Activated CD8-positive, alpha-beta T cell treated with anti-CD3 and anti-CD28 coated beads for 36 hours (primary cell): ENCODE measurements at regions not wholly inside any gene's neighbourhood (a gene's known extent, or its start where the extent isn't known, plus 50 kb on each side); places are given as distances from the start of the nearest gene placed in this dataset.

Experiments used
- ATAC-seq: fragments of 200-7000 bp; cut with Tn5 transposase; one replicate; pipeline ENCODE4 v1.10.0; 2021; ENCODE audit warnings: mild to moderate bottlenecking, moderate library complexity
- CTCF ChIA-PET: fragments of 350-600 bp; sonication (Branson Sonifier 250); formaldehyde crosslinking; loops from one replicate; lab custom pipeline; 2021; ENCODE audit warnings: antibody characterized with exemption; lab: Charles Lee
- POLR2A ChIA-PET: fragments of 350-600 bp; sonication (Branson Sonifier 250); formaldehyde crosslinking; loops from one replicate; lab custom pipeline; 2021; ENCODE audit warnings: antibody characterized with exemption; lab: Charles Lee
- DNase-seq: peaks from one replicate; pipeline ENCODE4 v3.0.0-alpha.2; 2020
- H3K27ac Mint-ChIP-seq: one replicate; pipeline ENCODE4 v1.8.0; 2021; ENCODE audit warnings: mild to moderate bottlenecking, mixed read lengths
- H3K27me3 Mint-ChIP-seq: one replicate; pipeline ENCODE4 v1.8.0; 2021; ENCODE audit warnings: mixed read lengths
- H3K36me3 Mint-ChIP-seq: one replicate; pipeline ENCODE4 v1.8.0; 2021; ENCODE audit warnings: low read depth, mixed read lengths
- H3K4me1 Mint-ChIP-seq: one replicate; pipeline ENCODE4 v1.8.0; 2021; ENCODE audit warnings: low read depth, mixed read lengths
- H3K4me3 Mint-ChIP-seq: one replicate; pipeline ENCODE4 v1.8.0; 2021; ENCODE audit warnings: mild to moderate bottlenecking, moderate library complexity, mixed read lengths
- H3K9me3 Mint-ChIP-seq: one replicate; pipeline ENCODE4 v1.8.0; 2021; ENCODE audit warnings: mixed read lengths
- intact Hi-C: fragments of 100-400 bp; cut with micrococcal nuclease; formaldehyde crosslinking; loops from one replicate; pipeline ENCODE4 v1.10.0; 2022
- TF ChIP-seq, protein P1 (sequence below): fragments of 200-600 bp; IDR thresholded peaks from one replicate; pipeline ENCODE4 v1.8.0; 2022; ENCODE audit warnings: antibody characterized with exemption, mild to moderate bottlenecking

- Mint-ChIP-seq H3K36me3 (no peaks in the 10 kb centered on the region), H3K27me3 (no peaks in the 10 kb centered on the region), H3K4me3 (no peak overlapping the region), H3K9me3 (peaks cover 8% of the 10 kb centered on the region), H3K4me1 (peaks cover 2% of the 10 kb centered on the region), H3K27ac (no peak overlapping the region)
- POLR2A ChIA-PET, result interaction anchor here (0.6 kb wide), 1 partner anchor 19 kb away, joined by 3 read pairs; no protein-coding TSS in a partner anchor
- ATAC-seq (no peak), DNase-seq (no peak)
- intact Hi-C loops, result no loop called here
- TF ChIP-seq, protein P1, sequence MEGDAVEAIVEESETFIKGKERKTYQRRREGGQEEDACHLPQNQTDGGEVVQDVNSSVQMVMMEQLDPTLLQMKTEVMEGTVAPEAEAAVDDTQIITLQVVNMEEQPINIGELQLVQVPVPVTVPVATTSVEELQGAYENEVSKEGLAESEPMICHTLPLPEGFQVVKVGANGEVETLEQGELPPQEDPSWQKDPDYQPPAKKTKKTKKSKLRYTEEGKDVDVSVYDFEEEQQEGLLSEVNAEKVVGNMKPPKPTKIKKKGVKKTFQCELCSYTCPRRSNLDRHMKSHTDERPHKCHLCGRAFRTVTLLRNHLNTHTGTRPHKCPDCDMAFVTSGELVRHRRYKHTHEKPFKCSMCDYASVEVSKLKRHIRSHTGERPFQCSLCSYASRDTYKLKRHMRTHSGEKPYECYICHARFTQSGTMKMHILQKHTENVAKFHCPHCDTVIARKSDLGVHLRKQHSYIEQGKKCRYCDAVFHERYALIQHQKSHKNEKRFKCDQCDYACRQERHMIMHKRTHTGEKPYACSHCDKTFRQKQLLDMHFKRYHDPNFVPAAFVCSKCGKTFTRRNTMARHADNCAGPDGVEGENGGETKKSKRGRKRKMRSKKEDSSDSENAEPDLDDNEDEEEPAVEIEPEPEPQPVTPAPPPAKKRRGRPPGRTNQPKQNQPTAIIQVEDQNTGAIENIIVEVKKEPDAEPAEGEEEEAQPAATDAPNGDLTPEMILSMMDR, result no peak
- CTCF ChIA-PET, result no interaction called here
Observed at GRCh38 chr14:104374718-104375080, 204.9 kb upstream of the C14orf180 start.

DNA sequence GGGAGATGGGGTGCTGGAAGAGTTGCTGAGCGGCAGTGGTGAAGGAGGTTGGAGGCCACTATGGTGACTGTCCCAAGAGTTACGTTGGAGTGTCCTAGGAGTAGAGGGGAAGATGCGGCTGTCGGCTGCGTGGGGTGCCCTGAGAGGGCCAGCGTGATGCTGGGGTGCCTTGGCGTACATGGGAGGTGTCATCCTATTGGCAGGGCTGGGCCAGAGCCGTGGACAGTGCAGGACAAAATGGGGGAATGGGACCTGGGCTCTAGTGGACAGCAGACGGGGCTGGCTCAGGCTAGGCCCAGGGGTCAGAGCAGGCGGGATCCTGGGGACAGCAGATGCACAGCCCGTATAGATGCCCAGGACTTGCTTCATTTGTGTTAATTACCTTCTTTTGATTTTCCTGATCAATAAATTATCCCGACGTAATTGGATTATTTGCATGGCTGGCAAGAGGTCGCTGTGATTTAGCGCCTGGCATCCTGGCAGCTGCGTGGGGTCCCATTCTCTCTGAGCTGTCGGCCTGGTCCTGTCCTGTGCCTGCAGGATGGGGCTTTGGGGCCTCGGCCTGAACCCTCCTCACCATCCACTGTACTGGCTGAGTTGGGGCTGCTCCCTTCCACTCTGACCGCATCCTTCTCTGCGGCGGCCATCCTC, 203.9 kb upstream of the C14orf180 start:
- Mint-ChIP-seq H3K27me3 (no peaks in the 10 kb centered on the region), H3K4me1 (peaks cover 2% of the 10 kb centered on the region), H3K4me3 (no peak overlapping the region), H3K27ac (no peak overlapping the region), H3K9me3 (peaks cover 9% of the 10 kb centered on the region), H3K36me3 (no peaks in the 10 kb centered on the region)
- intact Hi-C loops, result no loop called here
- no peak for DNase-seq
- CTCF ChIA-PET, result no interaction called here
- TF ChIP-seq, protein P1, result no peak
- no peak for ATAC-seq
- POLR2A ChIA-PET, result no interaction called here

- peaks cover 2% of the 10 kb centered on the region for H3K4me1 Mint-ChIP-seq
Observed at GRCh38 chr14:104376202-104377140, 203.1 kb upstream of the C14orf180 start.

GRCh38 chr14:104377256-104377655, 202.3 kb upstream of the C14orf180 start:
- H3K27me3 Mint-ChIP-seq, result no peaks in the 10 kb centered on the region
- H3K9me3 Mint-ChIP-seq, result peaks cover 17% of the 10 kb centered on the region
- H3K4me1 Mint-ChIP-seq, result peaks cover 2% of the 10 kb centered on the region
- ChIA-PET CTCF (no interaction called here), POLR2A (no interaction called here)
- ATAC-seq (no peak), DNase-seq (no peak)
- intact Hi-C loops, result no loop called here
- peaks cover 2% of the 10 kb centered on the region for H3K36me3 Mint-ChIP-seq
- TF ChIP-seq, protein P1, result no peak
- H3K4me3 Mint-ChIP-seq, result no peak overlapping the region
- H3K27ac Mint-ChIP-seq, result no peak overlapping the region

More at GRCh38 chr14:104376202-104377140, 203.1 kb upstream of the C14orf180 start:
- Mint-ChIP-seq H3K27me3 (no peaks in the 10 kb centered on the region), H3K36me3 (no peaks in the 10 kb centered on the region), H3K9me3 (peaks cover 13% of the 10 kb centered on the region), H3K4me3 (no peak overlapping the region), H3K27ac (no peak overlapping the region)
- intact Hi-C loops, result no loop called here
- TF ChIP-seq, protein P1, result no peak
- no peak for ATAC-seq
- DNase-seq, result no peak
- CTCF ChIA-PET, result no interaction called here
- POLR2A ChIA-PET, result no interaction called here

DNA sequence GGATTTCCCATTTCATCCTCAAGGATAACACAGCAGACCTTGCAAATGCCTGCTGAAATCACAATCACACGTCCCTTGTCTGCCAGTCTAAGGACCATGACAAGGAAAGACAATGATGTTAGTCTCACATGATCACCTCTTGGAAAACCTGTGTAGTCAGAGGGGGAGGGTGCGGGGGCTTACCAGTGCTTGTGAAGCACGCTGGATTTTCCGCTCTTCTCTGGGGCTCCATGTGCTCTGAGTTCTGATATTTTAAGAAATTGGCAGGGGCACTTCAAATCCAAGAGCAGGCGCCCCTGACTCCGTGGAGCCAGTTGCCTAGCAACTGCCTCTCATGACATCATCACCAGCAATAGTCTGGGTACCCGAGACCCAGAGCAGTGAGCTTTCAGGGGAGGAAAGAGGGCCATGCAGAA, 200.9 kb upstream of the C14orf180 start:
- Mint-ChIP-seq H3K27ac (no peak overlapping the region), H3K27me3 (no peaks in the 10 kb centered on the region), H3K4me3 (no peak overlapping the region), H3K9me3 (peaks cover 17% of the 10 kb centered on the region), H3K36me3 (peaks cover 2% of the 10 kb centered on the region), H3K4me1 (no peaks in the 10 kb centered on the region)
- intact Hi-C loops, result no loop called here
- TF ChIP-seq, protein P1, result no peak
- ATAC-seq, result no peak
- POLR2A ChIA-PET, result no interaction called here
- CTCF ChIA-PET, result interaction anchor here (0.9 kb wide), 1 partner anchor 10 kb away, joined by 3 read pairs; no protein-coding TSS in a partner anchor
- DNase-seq, result no peak
